Ascending aorta (tissue), 2 donors: ENCODE measurements at regions not wholly inside any gene's neighbourhood (a gene's known extent, or its start where the extent isn't known, plus 50 kb on each side); places are given as distances from the start of the nearest gene placed in this dataset.

Experiments used
- DNase-seq, 2 donors: peaks; one replicate each; pipeline ENCODE4 v3.0.0-alpha.2; 2019; ENCODE audit warnings: low spot score in 2 of 2
- H3K27ac ChIP-seq, 2 donors: fragments of 200-600 bp; sonication (generic); one replicate each; pipeline ENCODE4 v1.5.1; 2016 to 2017; ENCODE audit warnings: mild to moderate bottlenecking in 1 of 2
- H3K27me3 ChIP-seq: fragments of 200-600 bp; sonication (generic); one replicate; pipeline ENCODE4 v1.5.1; 2017
- H3K36me3 ChIP-seq, 2 donors: fragments of 200-600 bp; sonication (generic); one replicate each; pipeline ENCODE4 v1.5.1; 2016
- H3K4me1 ChIP-seq, 2 donors: fragments of 200-600 bp; sonication (generic); one replicate each; pipeline ENCODE4 v1.5.1; 2016 to 2017; ENCODE audit warnings: mild to moderate bottlenecking in 1 of 2
- H3K4me3 ChIP-seq, 2 donors: fragments of 200-600 bp; sonication (generic); one replicate each; pipeline ENCODE4 v1.5.1; 2016 to 2017; ENCODE audit warnings: mild to moderate bottlenecking in 1 of 2
- H3K9me3 ChIP-seq, 2 donors: fragments of 200-600 bp; sonication (generic); one replicate each; pipeline ENCODE4 v1.5.1; 2016
- CTCF ChIP-seq, 3 experiments: fragments of 200-600 bp in 2 of 3; fragments of 450-650 bp in 1 of 3; sonication (generic) in 2 of 3; IDR thresholded peaks; one replicate each; pipeline ENCODE4 v1.5.1; 2016 to 2019; ENCODE audit warnings: antibody characterized with exemption in 3 of 3, mild to moderate bottlenecking in 1 of 3, moderate library complexity in 1 of 3
- intact Hi-C: fragments of 100-400 bp; cut with DNase I; formaldehyde crosslinking; loops from one replicate; pipeline ENCODE4 v1.15.1; 2023

- no peak for DNase-seq
- intact Hi-C loops = no loop called here
- Histone ChIP-seq H3K36me3 (no peaks in the 10 kb centered on the region), H3K9me3 (peaks cover 0 to 4% of the 10 kb centered on the region in 2 donors), H3K4me3 (no peak overlapping the region), H3K27me3 (no peaks in the 10 kb centered on the region), H3K27ac (no peak overlapping the region), H3K4me1 (no peaks in the 10 kb centered on the region)
- no peak for TF ChIP-seq CTCF (IDR thresholded peaks at IDR 0.05)
These were observed 766.8 kb downstream of the TLE1 start for GRCh38 chr9:80922544-80922943.

- no peaks in the 10 kb centered on the region for H3K9me3 ChIP-seq
- no peak overlapping the region for H3K4me3 ChIP-seq
- no peak for DNase-seq
- H3K4me1 ChIP-seq = no peaks in the 10 kb centered on the region
- H3K27me3 ChIP-seq = no peaks in the 10 kb centered on the region
- intact Hi-C loops = no loop called here
- H3K36me3 ChIP-seq = no peaks in the 10 kb centered on the region
- no peak for TF ChIP-seq CTCF (IDR thresholded peaks at IDR 0.05)
- no peak overlapping the region for H3K27ac ChIP-seq
These were observed 782.6 kb downstream of the TLE1 start for GRCh38 chr9:80906728-80907127.

- no peak for TF ChIP-seq CTCF (IDR thresholded peaks at IDR 0.05)
These were observed 790.1 kb downstream of the TLE1 start for GRCh38 chr9:80899208-80899607.

GRCh38 chr9:80893190-80893589, 796.2 kb downstream of the TLE1 start:
- Histone ChIP-seq H3K4me3 (no peak overlapping the region), H3K27ac (no peak overlapping the region), H3K36me3 (no peaks in the 10 kb centered on the region), H3K4me1 (no peaks in the 10 kb centered on the region), H3K27me3 (no peaks in the 10 kb centered on the region), H3K9me3 (peaks cover 0 to 5% of the 10 kb centered on the region in 2 donors)
- TF ChIP-seq CTCF (IDR thresholded peaks at IDR 0.05) = no peak
- DNase-seq = no peak
- intact Hi-C loops = no loop called here

More at GRCh38 chr9:80899208-80899607, 790.1 kb downstream of the TLE1 start:
- no peaks in the 10 kb centered on the region for H3K27me3 ChIP-seq
- H3K4me3 ChIP-seq = no peak overlapping the region
- intact Hi-C loops = no loop called here
- H3K27ac ChIP-seq = no peak overlapping the region
- H3K9me3 ChIP-seq = peaks cover 0 to 5% of the 10 kb centered on the region in 2 donors
- H3K36me3 ChIP-seq = no peaks in the 10 kb centered on the region
- H3K4me1 ChIP-seq = no peaks in the 10 kb centered on the region
- DNase-seq = no peak

GRCh38 chr9:80892703-80893102, 796.6 kb downstream of the TLE1 start:
- DNase-seq = no peak
- no peak overlapping the region for H3K4me3 ChIP-seq
- H3K36me3 ChIP-seq = no peaks in the 10 kb centered on the region
- peaks cover 0 to 5% of the 10 kb centered on the region in 2 donors for H3K9me3 ChIP-seq
- no peaks in the 10 kb centered on the region for H3K27me3 ChIP-seq
- intact Hi-C loops = no loop called here
- H3K4me1 ChIP-seq = no peaks in the 10 kb centered on the region
- no peak overlapping the region for H3K27ac ChIP-seq
- TF ChIP-seq CTCF (IDR thresholded peaks at IDR 0.05) = no peak

GRCh38 chr9:80890124-80890523, 799.2 kb downstream of the TLE1 start:
- Histone ChIP-seq H3K4me3 (no peak overlapping the region), H3K36me3 (no peaks in the 10 kb centered on the region), H3K27ac (no peak overlapping the region), H3K9me3 (peaks cover 0 to 5% of the 10 kb centered on the region in 2 donors), H3K27me3 (no peaks in the 10 kb centered on the region), H3K4me1 (no peaks in the 10 kb centered on the region)
- no peak for DNase-seq
- intact Hi-C loops = no loop called here
- TF ChIP-seq CTCF (IDR thresholded peaks at IDR 0.05) = no peak
